GM12891 (cell line): ENCODE measurements at regions not wholly inside any gene's neighbourhood (a gene's known extent, or its start where the extent isn't known, plus 50 kb on each side); places are given as distances from the start of the nearest gene placed in this dataset.

Source experiments
- DNase-seq: peaks from one replicate; pipeline ENCODE4 v3.0.0; 2011; ENCODE audit warnings: low spot score; ENCODE audit not compliant: insufficient read length
- FAIRE-seq: peaks from 2 replicates; lab custom pipeline; 2011; peaks lifted over from hg19 to GRCh38; lab: Jason Lieb, UNC
- PAX5 ChIP-seq: IDR thresholded peaks from 2 replicates; pipeline ENCODE4 v1.6.1; 2011; ENCODE audit warnings: low read length, moderate library complexity, mild to moderate bottlenecking; ENCODE audit not compliant: insufficient read depth, severe bottlenecking
- POLR2A ChIP-seq: IDR thresholded peaks from 2 replicates; pipeline ENCODE4 v1.6.1; 2011; ENCODE audit warnings: low read depth, low read length, control low read depth
- POLR2AphosphoS5 ChIP-seq: IDR thresholded peaks from 2 replicates; pipeline ENCODE4 v1.6.1; 2011; ENCODE audit warnings: low read depth, low read length, control low read depth
- POU2F2 ChIP-seq: IDR thresholded peaks from 2 replicates; pipeline ENCODE4 v1.6.1; 2011; ENCODE audit warnings: low read depth, mild to moderate bottlenecking, control low read depth, low read length, moderate library complexity
- SPI1 ChIP-seq: IDR thresholded peaks from 2 replicates; pipeline ENCODE4 v1.6.1; 2011; ENCODE audit warnings: low read depth, low read length, control low read depth
- TAF1 ChIP-seq: IDR thresholded peaks from 2 replicates; pipeline ENCODE4 v1.6.1; 2011; ENCODE audit warnings: low read depth, low read length, control low read depth

GRCh38 chr2:3944071-3944470, 240.7 kb downstream of the DCDC2C start:
- DNase-seq = no peak
- FAIRE-seq = no peak
- TF ChIP-seq POLR2AphosphoS5 (no peak), PAX5 (no peak), TAF1 (no peak), SPI1 (no peak), POU2F2 (no peak), POLR2A (no peak)

- no peak for TF ChIP-seq POLR2A
- no peak for FAIRE-seq
- DNase-seq = no peak
Measured at GRCh38 chr2:3944841-3945240, 241.5 kb downstream of the DCDC2C start.

GRCh38 chr2:3948191-3948590, 244.8 kb downstream of the DCDC2C start:
- TF ChIP-seq TAF1 = no peak
- TF ChIP-seq POU2F2 = no peak
- no peak for TF ChIP-seq SPI1
- TF ChIP-seq POLR2AphosphoS5 = no peak
- TF ChIP-seq PAX5 = no peak
- TF ChIP-seq POLR2A = no peak
- DNase-seq (no peak), FAIRE-seq (no peak)

GRCh38 chr2:3951131-3951954, 248.0 kb downstream of the DCDC2C start:
- no peak for FAIRE-seq
- TF ChIP-seq POLR2AphosphoS5 (no peak), POU2F2 (no peak), POLR2A (no peak), TAF1 (no peak), SPI1 (no peak), PAX5 (no peak)
- DNase-seq = no peak

- DNase-seq (no peak), FAIRE-seq (no peak)
- TF ChIP-seq POLR2AphosphoS5 (no peak), SPI1 (no peak), PAX5 (no peak), POU2F2 (no peak), POLR2A (no peak), TAF1 (no peak)
Measured at GRCh38 chr2:3952866-3953516, 249.6 kb downstream of the DCDC2C start.

GRCh38 chr2:3954261-3954660, 250.9 kb downstream of the DCDC2C start:
- TF ChIP-seq POLR2AphosphoS5 (no peak), TAF1 (no peak), SPI1 (no peak), POU2F2 (no peak), PAX5 (no peak), POLR2A (no peak)

GRCh38 chr2:3956406-3956805, 253.0 kb downstream of the DCDC2C start:
- no peak for DNase-seq
- TF ChIP-seq POLR2AphosphoS5 (no peak), SPI1 (no peak), PAX5 (no peak), POU2F2 (no peak), TAF1 (no peak), POLR2A (no peak)
- no peak for FAIRE-seq

More at GRCh38 chr2:3954261-3954660, 250.9 kb downstream of the DCDC2C start:
- FAIRE-seq (no peak), DNase-seq (no peak)

- DNase-seq (no peak), FAIRE-seq (no peak)
- no peak for TF ChIP-seq PAX5
- TF ChIP-seq POU2F2 = no peak
- TF ChIP-seq POLR2A = no peak
- TF ChIP-seq SPI1 = no peak
- no peak for TF ChIP-seq TAF1
- no peak for TF ChIP-seq POLR2AphosphoS5
Measured at GRCh38 chr2:3956892-3957291, 253.5 kb downstream of the DCDC2C start.

GRCh38 chr2:3958465-3958864, 255.1 kb downstream of the DCDC2C start:
- TF ChIP-seq POU2F2 (no peak), POLR2AphosphoS5 (no peak), SPI1 (no peak), POLR2A (no peak), PAX5 (no peak), TAF1 (no peak)
- FAIRE-seq (no peak), DNase-seq (no peak)

GRCh38 chr2:3958969-3959368, 255.6 kb downstream of the DCDC2C start:
- DNase-seq = no peak
- no peak for TF ChIP-seq TAF1
- no peak for TF ChIP-seq POLR2A
- TF ChIP-seq PAX5 = no peak
- TF ChIP-seq POLR2AphosphoS5 = no peak
- no peak for TF ChIP-seq SPI1
- no peak for FAIRE-seq
